ENCODE measurements at regions not wholly inside any gene's neighbourhood (a gene's known extent, or its start where the extent isn't known, plus 50 kb on each side); places are given as distances from the start of the nearest gene placed in this dataset.

DNA sequence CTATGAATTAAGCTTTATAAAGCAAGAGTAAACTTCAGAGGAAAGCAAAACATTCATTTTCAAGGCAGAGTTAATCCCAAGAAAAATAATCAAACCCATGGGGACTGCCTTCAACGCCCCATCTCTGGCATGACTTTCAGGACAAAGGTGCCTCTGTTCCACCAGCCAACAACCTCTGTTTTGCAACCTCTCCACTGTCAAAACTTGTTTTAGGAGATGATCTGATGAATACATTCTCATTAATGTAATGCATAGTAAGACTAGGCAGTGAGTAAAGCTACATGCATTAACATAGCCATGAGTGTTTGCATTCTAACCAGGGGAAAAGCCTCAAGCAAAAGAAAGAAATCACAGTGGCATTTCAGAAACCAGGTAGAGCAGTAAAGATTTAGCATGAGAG is 357.0 kb downstream of the FBXO15 start:
- Histone ChIP-seq H3K36me3 (replicated peaks; ENCODE audit: low read depth, low read length) (no peaks in the 10 kb centered on the region), H3K4me2 (ENCODE audit: low read length) (no peak overlapping the region), H4K20me1 (ENCODE audit: insufficient read depth, low read length) (no peaks in the 10 kb centered on the region), H3K27me3 (ENCODE audit: low read depth, low read length) (no peaks in the 10 kb centered on the region), H3K9me3 (ENCODE audit: insufficient read depth, low read length) (no peaks in the 10 kb centered on the region), H3K4me3 (ENCODE audit: low read length) (no peak overlapping the region), H3K9ac (ENCODE audit: low read length) (no peak overlapping the region), H3K27ac (ENCODE audit: low read length) (no peak overlapping the region), H2AFZ (ENCODE audit: low read depth, low read length) (no peak overlapping the region), H3K79me2 (ENCODE audit: low read length) (no peaks in the 10 kb centered on the region), H3K4me1 (ENCODE audit: low read length) (no peaks in the 10 kb centered on the region)
- TF ChIP-seq, protein P1, sequence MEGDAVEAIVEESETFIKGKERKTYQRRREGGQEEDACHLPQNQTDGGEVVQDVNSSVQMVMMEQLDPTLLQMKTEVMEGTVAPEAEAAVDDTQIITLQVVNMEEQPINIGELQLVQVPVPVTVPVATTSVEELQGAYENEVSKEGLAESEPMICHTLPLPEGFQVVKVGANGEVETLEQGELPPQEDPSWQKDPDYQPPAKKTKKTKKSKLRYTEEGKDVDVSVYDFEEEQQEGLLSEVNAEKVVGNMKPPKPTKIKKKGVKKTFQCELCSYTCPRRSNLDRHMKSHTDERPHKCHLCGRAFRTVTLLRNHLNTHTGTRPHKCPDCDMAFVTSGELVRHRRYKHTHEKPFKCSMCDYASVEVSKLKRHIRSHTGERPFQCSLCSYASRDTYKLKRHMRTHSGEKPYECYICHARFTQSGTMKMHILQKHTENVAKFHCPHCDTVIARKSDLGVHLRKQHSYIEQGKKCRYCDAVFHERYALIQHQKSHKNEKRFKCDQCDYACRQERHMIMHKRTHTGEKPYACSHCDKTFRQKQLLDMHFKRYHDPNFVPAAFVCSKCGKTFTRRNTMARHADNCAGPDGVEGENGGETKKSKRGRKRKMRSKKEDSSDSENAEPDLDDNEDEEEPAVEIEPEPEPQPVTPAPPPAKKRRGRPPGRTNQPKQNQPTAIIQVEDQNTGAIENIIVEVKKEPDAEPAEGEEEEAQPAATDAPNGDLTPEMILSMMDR (IDR thresholded peaks at IDR 0.05; ENCODE audit: low read depth, low read length): no peak
- TF ChIP-seq EZH2phosphoT487 (IDR thresholded peaks at IDR 0.05; ENCODE audit: low read depth): no peak

DNA sequence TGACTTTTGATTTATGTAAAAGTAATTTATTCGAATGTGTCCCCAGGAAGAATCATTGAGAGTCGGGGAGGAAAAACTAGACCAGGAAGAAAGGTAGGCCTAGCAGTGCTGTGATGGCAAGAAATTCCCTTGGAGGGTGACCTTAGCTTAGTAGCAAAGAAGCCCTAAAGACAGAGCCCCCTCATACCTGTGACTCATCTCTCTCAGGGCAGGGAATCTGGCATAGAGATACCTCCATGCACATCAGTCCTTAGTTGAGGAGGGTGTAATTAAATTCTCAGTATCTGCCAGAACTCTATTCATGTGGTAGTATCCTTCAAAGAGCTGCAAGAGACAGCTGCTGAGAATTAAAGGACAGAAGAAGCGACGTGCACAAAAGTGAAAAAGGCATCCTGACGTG is 360.3 kb downstream of the FBXO15 start:
- Histone ChIP-seq H3K9ac (ENCODE audit: low read length) (no peak overlapping the region), H3K4me2 (ENCODE audit: low read length) (no peak overlapping the region), H2AFZ (ENCODE audit: low read depth, low read length) (no peak overlapping the region)

DNA sequence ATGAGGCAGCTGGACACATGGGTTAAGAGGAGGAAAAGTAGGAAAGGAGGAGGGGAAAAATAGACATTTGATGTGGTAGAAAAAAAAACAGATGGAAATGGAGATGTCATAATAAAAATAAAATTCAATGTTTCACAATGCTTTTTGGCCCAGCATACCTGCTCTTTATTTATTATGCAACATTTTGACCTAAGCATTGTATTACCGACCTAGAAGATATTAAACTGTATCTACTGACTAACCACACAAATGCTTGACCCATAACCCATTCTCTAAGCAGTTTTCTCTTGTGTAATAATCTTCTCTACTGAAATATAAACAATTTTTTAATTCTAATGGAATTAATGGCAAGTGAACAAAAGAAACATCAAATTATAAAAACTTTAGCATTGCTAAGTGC is 362.3 kb downstream of the FBXO15 start:
- Histone ChIP-seq H3K9me3 (ENCODE audit: insufficient read depth, low read length) (no peaks in the 10 kb centered on the region), H3K4me1 (ENCODE audit: low read length) (no peaks in the 10 kb centered on the region), H3K79me2 (ENCODE audit: low read length) (no peaks in the 10 kb centered on the region), H3K4me2 (ENCODE audit: low read length) (no peak overlapping the region), H3K27me3 (ENCODE audit: low read depth, low read length) (no peaks in the 10 kb centered on the region), H3K27ac (ENCODE audit: low read length) (no peak overlapping the region), H3K4me3 (ENCODE audit: low read length) (no peak overlapping the region), H3K9ac (ENCODE audit: low read length) (no peak overlapping the region), H3K36me3 (replicated peaks; ENCODE audit: low read depth, low read length) (no peaks in the 10 kb centered on the region), H2AFZ (ENCODE audit: low read depth, low read length) (no peak overlapping the region), H4K20me1 (ENCODE audit: insufficient read depth, low read length) (no peaks in the 10 kb centered on the region)
- no peak for TF ChIP-seq EZH2phosphoT487 (IDR thresholded peaks at IDR 0.05; ENCODE audit: low read depth)
- TF ChIP-seq, protein P1 (IDR thresholded peaks at IDR 0.05; ENCODE audit: low read depth, low read length): no peak

More for the DNA sequence above, 360.3 kb downstream of the FBXO15 start:
- no peaks in the 10 kb centered on the region for H3K9me3 ChIP-seq (ENCODE audit: insufficient read depth, low read length)
- H3K36me3 ChIP-seq (replicated peaks; ENCODE audit: low read depth, low read length): no peaks in the 10 kb centered on the region
- no peaks in the 10 kb centered on the region for H4K20me1 ChIP-seq (ENCODE audit: insufficient read depth, low read length)
- H3K27ac ChIP-seq (ENCODE audit: low read length): no peak overlapping the region
- no peaks in the 10 kb centered on the region for H3K4me1 ChIP-seq (ENCODE audit: low read length)
- H3K4me3 ChIP-seq (ENCODE audit: low read length): no peak overlapping the region
- TF ChIP-seq, protein P1 (IDR thresholded peaks at IDR 0.05; ENCODE audit: low read depth, low read length): no peak
- TF ChIP-seq EZH2phosphoT487 (IDR thresholded peaks at IDR 0.05; ENCODE audit: low read depth): no peak
- H3K27me3 ChIP-seq (ENCODE audit: low read depth, low read length): no peaks in the 10 kb centered on the region
- no peaks in the 10 kb centered on the region for H3K79me2 ChIP-seq (ENCODE audit: low read length)

GRCh38 chr18:73784853-73785252 is 362.8 kb downstream of the FBXO15 start:
- no peak for TF ChIP-seq EZH2phosphoT487 (IDR thresholded peaks at IDR 0.05; ENCODE audit: low read depth)
- TF ChIP-seq, protein P1 (IDR thresholded peaks at IDR 0.05; ENCODE audit: low read depth, low read length): no peak
- no peaks in the 10 kb centered on the region for H3K9me3 ChIP-seq (ENCODE audit: insufficient read depth, low read length)

More at GRCh38 chr18:73784853-73785252, 362.8 kb downstream of the FBXO15 start:
- Histone ChIP-seq H3K79me2 (ENCODE audit: low read length) (no peaks in the 10 kb centered on the region), H3K4me1 (ENCODE audit: low read length) (no peaks in the 10 kb centered on the region), H3K4me2 (ENCODE audit: low read length) (no peak overlapping the region), H3K27ac (ENCODE audit: low read length) (no peak overlapping the region), H3K27me3 (ENCODE audit: low read depth, low read length) (no peaks in the 10 kb centered on the region), H2AFZ (ENCODE audit: low read depth, low read length) (no peak overlapping the region), H3K4me3 (ENCODE audit: low read length) (no peak overlapping the region), H4K20me1 (ENCODE audit: insufficient read depth, low read length) (no peaks in the 10 kb centered on the region), H3K36me3 (replicated peaks; ENCODE audit: low read depth, low read length) (no peaks in the 10 kb centered on the region), H3K9ac (ENCODE audit: low read length) (no peak overlapping the region)

Measured in OCI-LY3 (cell line).